Trophoblast cell (in vitro differentiated cells and primary cell): ENCODE measurements at regions not wholly inside any gene's neighbourhood (a gene's known extent, or its start where the extent isn't known, plus 50 kb on each side); places are given as distances from the start of the nearest gene placed in this dataset.

Experiments used
- DNase-seq, 2 donors: peaks; one replicate each; pipeline ENCODE4 v3.0.0-alpha.2; 2016
- H2AFZ ChIP-seq: 2 replicates; pipeline ENCODE4 v1.6.1; 2013; ENCODE audit warnings: low read length, moderate library complexity, mild to moderate bottlenecking; ENCODE audit not compliant: insufficient read depth, poor library complexity
- H2AK5ac ChIP-seq: 2 replicates; pipeline ENCODE4 v1.6.1; 2013; ENCODE audit warnings: mild to moderate bottlenecking, low read length
- H2BK120ac ChIP-seq: 2 replicates; pipeline ENCODE4 v1.6.1; 2013; ENCODE audit warnings: low read length, mild to moderate bottlenecking, moderate library complexity; ENCODE audit not compliant: insufficient read depth, poor library complexity
- H2BK12ac ChIP-seq: 2 replicates; pipeline ENCODE4 v1.6.1; 2013; ENCODE audit warnings: mild to moderate bottlenecking, low read length, moderate library complexity
- H2BK5ac ChIP-seq: 2 replicates; pipeline ENCODE4 v1.6.1; 2013; ENCODE audit warnings: low read length, low read depth, moderate library complexity, mild to moderate bottlenecking; ENCODE audit not compliant: poor library complexity
- H3K14ac ChIP-seq: 2 replicates; pipeline ENCODE4 v1.6.1; 2013; ENCODE audit warnings: mild to moderate bottlenecking, low read length
- H3K18ac ChIP-seq: 2 replicates; pipeline ENCODE4 v1.6.1; 2013; ENCODE audit warnings: mild to moderate bottlenecking, low read length
- H3K23ac ChIP-seq: 2 replicates; pipeline ENCODE4 v1.6.1; 2013; ENCODE audit warnings: low read length
- H3K27ac ChIP-seq: 2 replicates; pipeline ENCODE4 v1.5.1; 2013; ENCODE audit warnings: low read depth, mild to moderate bottlenecking, inconsistent platforms, low read length, moderate library complexity
- H3K27me3 ChIP-seq: 2 replicates; pipeline ENCODE4 v1.6.1; 2013; ENCODE audit warnings: inconsistent platforms, mild to moderate bottlenecking, low read length, moderate library complexity; ENCODE audit not compliant: insufficient read depth
- H3K36me3 ChIP-seq, 2 experiments: 1 replicate in 1 of 2; 2 replicates in 1 of 2; pipeline ENCODE4 v1.6.1; 2013; ENCODE audit warnings: low read length in 2 of 2, mild to moderate bottlenecking in 2 of 2, moderate library complexity in 1 of 2; ENCODE audit not compliant: insufficient read depth in 2 of 2, control insufficient read depth in 1 of 2
- H3K4ac ChIP-seq: 2 replicates; pipeline ENCODE4 v1.6.1; 2013; ENCODE audit warnings: low read depth, mild to moderate bottlenecking, low read length, moderate library complexity
- H3K4me1 ChIP-seq, 2 experiments: 1 replicate in 1 of 2; 2 replicates in 1 of 2; pipeline ENCODE4 v1.6.1; 2013; ENCODE audit warnings: low read length in 2 of 2, mild to moderate bottlenecking in 2 of 2, moderate library complexity in 1 of 2; ENCODE audit not compliant: insufficient read depth in 2 of 2, control insufficient read depth in 1 of 2
- H3K4me2 ChIP-seq: 2 replicates; pipeline ENCODE4 v1.6.1; 2013; ENCODE audit warnings: inconsistent platforms, mild to moderate bottlenecking, low read length, moderate library complexity
- H3K4me3 ChIP-seq: 2 replicates; pipeline ENCODE4 v1.5.1; 2013; ENCODE audit warnings: mild to moderate bottlenecking, low read depth, low read length, inconsistent platforms
- H3K79me1 ChIP-seq: one replicate; pipeline ENCODE4 v1.6.1; 2013; ENCODE audit warnings: low read length
- H3K79me2 ChIP-seq: 2 replicates; pipeline ENCODE4 v1.6.1; 2013; ENCODE audit warnings: low read length, mild to moderate bottlenecking; ENCODE audit not compliant: control insufficient read depth, insufficient read depth, poor library complexity
- H3K9ac ChIP-seq: 2 replicates; pipeline ENCODE4 v1.6.1; 2013; ENCODE audit warnings: mild to moderate bottlenecking, low read length
- H3K9me3 ChIP-seq: 2 replicates; pipeline ENCODE4 v1.6.1; 2013; ENCODE audit warnings: low read depth, mild to moderate bottlenecking, control low read depth, inconsistent platforms, low read length; ENCODE audit not compliant: insufficient read depth
- H4K12ac ChIP-seq: 2 replicates; pipeline ENCODE4 v1.6.1; 2013; ENCODE audit warnings: low read depth, mild to moderate bottlenecking, low read length, moderate library complexity
- H4K8ac ChIP-seq: 2 replicates; pipeline ENCODE4 v1.6.1; 2013; ENCODE audit warnings: low read depth, mild to moderate bottlenecking, low read length, moderate library complexity
- H4K91ac ChIP-seq: one replicate; pipeline ENCODE4 v1.6.1; 2013; ENCODE audit warnings: low read depth, mild to moderate bottlenecking, low read length, moderate library complexity
- WGBS: extraction: QIAGEN DNeasy Blood & Tissue Kit; methylation state at CpG from one replicate; pipeline ENCODE4 v1.1.7; 2013; ENCODE audit warnings: missing lambda C conversion rate; ENCODE audit not compliant: insufficient read length, insufficient coverage; ENCODE audit errors: extremely low coverage; 5-methylcytosine and 5-hydroxymethylcytosine counted together

GRCh38 chr6:82298012-82298411, 50.5 kb upstream of the IBTK start:
- Histone ChIP-seq H3K79me1 (no peaks in the 10 kb centered on the region), H3K27me3 (no peaks in the 10 kb centered on the region), H3K23ac (no peak overlapping the region), H4K91ac (no peak overlapping the region), H3K9ac (no peak overlapping the region), H2BK120ac (no peak overlapping the region), H3K4ac (no peak overlapping the region), H3K4me1 (no peaks in the 10 kb centered on the region), H3K14ac (no peak overlapping the region), H3K4me2 (no peak overlapping the region), H3K36me3 (no peaks in the 10 kb centered on the region), H4K8ac (no peak overlapping the region), H2AFZ (no peak overlapping the region), H4K12ac (no peak overlapping the region), H2BK5ac (no peak overlapping the region), H3K18ac (no peak overlapping the region), H3K9me3 (no peaks in the 10 kb centered on the region), H3K79me2 (no peaks in the 10 kb centered on the region), H3K4me3 (no peak overlapping the region), H2BK12ac (no peak overlapping the region), H3K27ac (no peak overlapping the region), H2AK5ac (no peak overlapping the region)
- no CpG with 5 or more reads among the region's 12 CpGs for WGBS
- DNase-seq, result peak; percentile 58 to 74
